ENCODE measurements at regions not wholly inside any gene's neighbourhood (a gene's known extent, or its start where the extent isn't known, plus 50 kb on each side); places are given as distances from the start of the nearest gene placed in this dataset.

DNA sequence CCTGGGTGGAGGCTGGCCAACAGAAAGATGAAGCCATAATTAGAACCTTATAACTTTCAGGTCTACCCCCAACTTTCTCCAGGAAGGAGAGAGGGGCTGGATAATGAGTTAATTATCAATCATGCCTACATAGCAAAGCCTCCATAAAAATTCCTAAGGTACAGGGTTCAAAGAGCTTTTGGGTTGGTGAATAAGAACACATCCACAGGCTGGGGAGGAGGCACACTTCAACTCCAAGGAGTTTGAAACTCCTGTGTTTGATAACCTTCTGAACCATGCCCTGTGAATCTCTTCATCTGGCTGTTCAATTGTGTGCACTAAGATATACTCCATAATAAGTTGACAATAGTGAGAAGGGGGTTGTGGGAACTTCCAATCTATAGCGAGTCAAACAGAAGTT is 552.3 kb downstream of the TDRD15 start:
- Histone ChIP-seq H3K4me1 (ENCODE audit: control insufficient read depth in 2 of 2, insufficient read depth in 1 of 2, low read depth in 1 of 2, low read length in 2 of 2) (no peaks in the 10 kb centered on the region), H2AFZ (ENCODE audit: low read length) (no peak overlapping the region), H3K4me2 (ENCODE audit: insufficient read depth, low read length, poor library complexity, severe bottlenecking) (no peak overlapping the region), H3K36me3 (replicated peaks in 1 of 2; ENCODE audit: control insufficient read depth in 2 of 2, insufficient read depth in 2 of 2, low read length in 2 of 2) (no peaks in the 10 kb centered on the region), H2BK12ac (ENCODE audit: low read length) (no peak overlapping the region), H2BK120ac (ENCODE audit: low read depth, low read length) (no peak overlapping the region), H3K14ac (ENCODE audit: low read length) (no peak overlapping the region), H2BK5ac (ENCODE audit: low read length) (no peak overlapping the region), H3K79me1 (ENCODE audit: low read depth, low read length) (no peaks in the 10 kb centered on the region), H2BK15ac (ENCODE audit: low read length) (no peak overlapping the region), H2AK5ac (ENCODE audit: low read depth, low read length) (no peak overlapping the region), H3K23ac (ENCODE audit: low read depth, low read length, poor library complexity) (no peak overlapping the region), H4K91ac (ENCODE audit: low read depth, low read length, poor library complexity) (no peak overlapping the region), H4K8ac (ENCODE audit: low read depth, low read length) (no peak overlapping the region), H3K18ac (ENCODE audit: low read length) (no peak overlapping the region), H3K4me3 (ENCODE audit: low read length in 2 of 2) (no peak overlapping the region), H3K9me3 (replicated peaks in 1 of 2; ENCODE audit: control insufficient read depth in 2 of 2, insufficient read depth in 1 of 2, low read depth in 1 of 2, low read length in 2 of 2) (no peaks in the 10 kb centered on the region), H3K27ac (replicated peaks; ENCODE audit: low read length) (no peak overlapping the region), H3K9ac (ENCODE audit: low read depth, low read length, poor library complexity) (no peak overlapping the region), H3K4ac (ENCODE audit: low read length) (no peak overlapping the region), H3K27me3 (ENCODE audit: control insufficient read depth in 3 of 3, insufficient read depth in 3 of 3, low read depth in 1 of 3, low read length in 3 of 3) (no peaks in the 10 kb centered on the region)
- WGBS, 2 donors (ENCODE audit: extremely low coverage in 2 of 2, insufficient read length in 2 of 2, insufficient replicate concordance in 1 of 2): no CpG with 5 or more reads among the region's 1 CpG
- no peak for DNase-seq (ENCODE audit: low spot score)

DNA sequence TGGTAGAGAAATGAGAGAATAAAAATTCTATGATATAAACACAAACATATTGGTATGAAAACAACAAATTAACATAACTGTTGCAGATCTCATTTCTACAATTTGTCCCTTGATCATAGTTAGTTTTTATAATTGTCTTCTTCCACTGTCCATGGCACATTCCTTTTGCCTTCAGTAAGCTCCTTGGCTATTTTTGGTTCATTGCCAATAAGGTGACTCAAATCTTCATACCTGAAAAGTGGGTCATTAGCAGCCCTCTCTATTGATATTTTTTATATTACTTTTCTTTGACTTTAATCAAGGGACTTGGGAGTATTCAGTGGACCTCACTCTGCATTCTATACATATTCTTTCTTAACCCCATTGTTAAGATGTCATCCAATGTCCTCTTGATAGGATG is 552.9 kb downstream of the TDRD15 start:
- Histone ChIP-seq H2BK120ac (ENCODE audit: low read depth, low read length) (no peak overlapping the region), H3K4me3 (ENCODE audit: low read length in 2 of 2) (no peak overlapping the region), H2BK12ac (ENCODE audit: low read length) (no peak overlapping the region), H3K9ac (ENCODE audit: low read depth, low read length, poor library complexity) (no peak overlapping the region), H2AK5ac (ENCODE audit: low read depth, low read length) (no peak overlapping the region), H3K27me3 (ENCODE audit: control insufficient read depth in 3 of 3, insufficient read depth in 3 of 3, low read depth in 1 of 3, low read length in 3 of 3) (no peaks in the 10 kb centered on the region), H3K36me3 (replicated peaks in 1 of 2; ENCODE audit: control insufficient read depth in 2 of 2, insufficient read depth in 2 of 2, low read length in 2 of 2) (no peaks in the 10 kb centered on the region), H3K9me3 (replicated peaks in 1 of 2; ENCODE audit: control insufficient read depth in 2 of 2, insufficient read depth in 1 of 2, low read depth in 1 of 2, low read length in 2 of 2) (no peaks in the 10 kb centered on the region), H4K8ac (ENCODE audit: low read depth, low read length) (no peak overlapping the region), H3K79me1 (ENCODE audit: low read depth, low read length) (no peaks in the 10 kb centered on the region), H3K4ac (ENCODE audit: low read length) (no peak overlapping the region), H2BK5ac (ENCODE audit: low read length) (no peak overlapping the region), H3K27ac (replicated peaks; ENCODE audit: low read length) (no peak overlapping the region), H3K4me2 (ENCODE audit: insufficient read depth, low read length, poor library complexity, severe bottlenecking) (no peak overlapping the region), H3K18ac (ENCODE audit: low read length) (no peak overlapping the region), H3K23ac (ENCODE audit: low read depth, low read length, poor library complexity) (no peak overlapping the region), H4K91ac (ENCODE audit: low read depth, low read length, poor library complexity) (no peak overlapping the region), H2AFZ (ENCODE audit: low read length) (no peak overlapping the region), H3K4me1 (ENCODE audit: control insufficient read depth in 2 of 2, insufficient read depth in 1 of 2, low read depth in 1 of 2, low read length in 2 of 2) (no peaks in the 10 kb centered on the region), H3K14ac (ENCODE audit: low read length) (no peak overlapping the region), H2BK15ac (ENCODE audit: low read length) (no peak overlapping the region)
- DNase-seq (ENCODE audit: low spot score): no peak

- H2AFZ ChIP-seq (ENCODE audit: low read length): no peak overlapping the region
- no peak overlapping the region for H3K27ac ChIP-seq (replicated peaks; ENCODE audit: low read length)
- H2AK5ac ChIP-seq (ENCODE audit: low read depth, low read length): no peak overlapping the region
- H2BK120ac ChIP-seq (ENCODE audit: low read depth, low read length): no peak overlapping the region
- no peak overlapping the region for H3K4ac ChIP-seq (ENCODE audit: low read length)
- no peak overlapping the region for H4K8ac ChIP-seq (ENCODE audit: low read depth, low read length)
- no peak overlapping the region for H3K4me2 ChIP-seq (ENCODE audit: insufficient read depth, low read length, poor library complexity, severe bottlenecking)
- H3K14ac ChIP-seq (ENCODE audit: low read length): no peak overlapping the region
- no peak overlapping the region for H3K18ac ChIP-seq (ENCODE audit: low read length)
- H2BK15ac ChIP-seq (ENCODE audit: low read length): no peak overlapping the region
- H3K4me3 ChIP-seq (ENCODE audit: low read length in 2 of 2): no peak overlapping the region
- H3K9me3 ChIP-seq (replicated peaks in 1 of 2; ENCODE audit: control insufficient read depth in 2 of 2, insufficient read depth in 1 of 2, low read depth in 1 of 2, low read length in 2 of 2): no peaks in the 10 kb centered on the region
- no peaks in the 10 kb centered on the region for H3K79me1 ChIP-seq (ENCODE audit: low read depth, low read length)
- no peaks in the 10 kb centered on the region for H3K4me1 ChIP-seq (ENCODE audit: control insufficient read depth in 2 of 2, insufficient read depth in 1 of 2, low read depth in 1 of 2, low read length in 2 of 2)
- H4K91ac ChIP-seq (ENCODE audit: low read depth, low read length, poor library complexity): no peak overlapping the region
- no peaks in the 10 kb centered on the region for H3K27me3 ChIP-seq (ENCODE audit: control insufficient read depth in 3 of 3, insufficient read depth in 3 of 3, low read depth in 1 of 3, low read length in 3 of 3)
- no peak overlapping the region for H3K23ac ChIP-seq (ENCODE audit: low read depth, low read length, poor library complexity)
- DNase-seq (ENCODE audit: low spot score): no peak
- no peak overlapping the region for H3K9ac ChIP-seq (ENCODE audit: low read depth, low read length, poor library complexity)
- no CpG with 5 or more reads among the region's 2 CpGs for WGBS, 2 donors (ENCODE audit: extremely low coverage in 2 of 2, insufficient read length in 2 of 2, insufficient replicate concordance in 1 of 2)
- no peaks in the 10 kb centered on the region for H3K36me3 ChIP-seq (replicated peaks in 1 of 2; ENCODE audit: control insufficient read depth in 2 of 2, insufficient read depth in 2 of 2, low read length in 2 of 2)
- no peak overlapping the region for H2BK5ac ChIP-seq (ENCODE audit: low read length)
- H2BK12ac ChIP-seq (ENCODE audit: low read length): no peak overlapping the region
These were observed 560.1 kb downstream of the TDRD15 start for GRCh38 chr2:21683838-21684237.

DNA sequence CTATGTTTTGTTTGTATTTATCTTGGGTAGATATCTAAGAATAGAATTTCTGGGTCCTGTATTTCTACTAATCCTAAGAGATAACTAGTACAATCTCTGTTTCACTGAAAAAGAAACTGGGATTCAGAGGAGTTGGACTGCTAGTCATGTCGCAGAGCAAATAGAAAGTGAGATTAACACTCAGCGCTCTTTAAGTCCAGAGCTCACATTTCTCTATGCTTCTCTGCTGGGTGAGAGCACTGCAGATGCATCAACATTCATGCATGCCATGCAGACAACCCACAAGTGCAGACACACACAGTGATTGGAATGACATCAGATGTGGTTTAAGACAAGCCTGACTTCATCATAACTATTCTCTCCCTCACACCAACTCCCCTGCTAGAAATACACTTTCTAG is 563.8 kb downstream of the TDRD15 start:
- Histone ChIP-seq H3K4ac (ENCODE audit: low read length) (no peak overlapping the region), H2BK12ac (ENCODE audit: low read length) (no peak overlapping the region), H3K23ac (ENCODE audit: low read depth, low read length, poor library complexity) (no peak overlapping the region), H4K91ac (ENCODE audit: low read depth, low read length, poor library complexity) (no peak overlapping the region), H2BK15ac (ENCODE audit: low read length) (no peak overlapping the region), H2BK120ac (ENCODE audit: low read depth, low read length) (no peak overlapping the region), H3K9ac (ENCODE audit: low read depth, low read length, poor library complexity) (no peak overlapping the region), H3K27ac (replicated peaks; ENCODE audit: low read length) (no peak overlapping the region), H3K27me3 (ENCODE audit: control insufficient read depth in 3 of 3, insufficient read depth in 3 of 3, low read depth in 1 of 3, low read length in 3 of 3) (no peaks in the 10 kb centered on the region), H3K14ac (ENCODE audit: low read length) (no peak overlapping the region), H2AK5ac (ENCODE audit: low read depth, low read length) (no peak overlapping the region), H2AFZ (ENCODE audit: low read length) (no peak overlapping the region), H3K4me2 (ENCODE audit: insufficient read depth, low read length, poor library complexity, severe bottlenecking) (no peak overlapping the region), H3K9me3 (replicated peaks in 1 of 2; ENCODE audit: control insufficient read depth in 2 of 2, insufficient read depth in 1 of 2, low read depth in 1 of 2, low read length in 2 of 2) (no peaks in the 10 kb centered on the region), H3K4me1 (ENCODE audit: control insufficient read depth in 2 of 2, insufficient read depth in 1 of 2, low read depth in 1 of 2, low read length in 2 of 2) (no peaks in the 10 kb centered on the region), H4K8ac (ENCODE audit: low read depth, low read length) (no peak overlapping the region), H3K4me3 (ENCODE audit: low read length in 2 of 2) (no peak overlapping the region), H3K18ac (ENCODE audit: low read length) (no peak overlapping the region), H2BK5ac (ENCODE audit: low read length) (no peak overlapping the region), H3K79me1 (ENCODE audit: low read depth, low read length) (no peaks in the 10 kb centered on the region), H3K36me3 (replicated peaks in 1 of 2; ENCODE audit: control insufficient read depth in 2 of 2, insufficient read depth in 2 of 2, low read length in 2 of 2) (no peaks in the 10 kb centered on the region)
- WGBS, 2 donors (ENCODE audit: extremely low coverage in 2 of 2, insufficient read length in 2 of 2, insufficient replicate concordance in 1 of 2): no CpG with 5 or more reads among the region's 2 CpGs
- no peak for DNase-seq (ENCODE audit: low spot score)
